ENCODE measurements at regions not wholly inside any gene's neighbourhood (a gene's known extent, or its start where the extent isn't known, plus 50 kb on each side); places are given as distances from the start of the nearest gene placed in this dataset.
"Not testable (repeated sequence)": the region's sequence is repeated elsewhere in the genome, so short reads cannot be mapped to it uniquely, and the experiment has no call there.

DNA sequence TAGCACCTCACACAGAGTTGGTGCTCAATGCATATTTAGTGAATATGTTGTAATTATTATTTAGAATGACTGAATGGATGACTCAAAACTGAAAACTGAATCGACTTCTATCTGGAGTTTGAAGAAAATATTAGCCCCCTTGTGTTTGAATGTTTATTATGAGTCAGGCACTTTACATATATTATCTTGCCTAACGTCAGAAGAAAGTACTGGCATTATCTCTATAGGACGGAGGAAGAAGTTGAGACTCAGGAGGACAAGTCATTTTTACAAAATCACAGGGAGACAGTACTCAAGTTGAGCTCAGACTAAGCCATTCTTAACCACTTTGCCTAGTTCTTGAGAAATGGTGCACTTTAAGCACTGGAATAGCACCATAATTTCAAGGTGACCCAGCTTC, 684.0 kb downstream of the UTRN start:
- Mint-ChIP-seq H3K4me3 (ENCODE audit: unreplicated experiment) (no peak overlapping the region), H3K27ac (ENCODE audit: unreplicated experiment) (no peak overlapping the region), H3K4me1 (ENCODE audit: low read depth, unreplicated experiment) (no peaks in the 10 kb centered on the region), H3K27me3 (ENCODE audit: insufficient read depth, unreplicated experiment) (no peaks in the 10 kb centered on the region), H3K9me3 (ENCODE audit: unreplicated experiment) (no peaks in the 10 kb centered on the region), H3K36me3 (ENCODE audit: insufficient read depth, unreplicated experiment) (no peaks in the 10 kb centered on the region)
- H3K9me3 ChIP-seq: no peaks in the 10 kb centered on the region
- intact Hi-C loops (cut with micrococcal nuclease; ENCODE audit: unreplicated experiment): no loop called here
- DNase-seq: no peak
- TF ChIP-seq, protein P1, sequence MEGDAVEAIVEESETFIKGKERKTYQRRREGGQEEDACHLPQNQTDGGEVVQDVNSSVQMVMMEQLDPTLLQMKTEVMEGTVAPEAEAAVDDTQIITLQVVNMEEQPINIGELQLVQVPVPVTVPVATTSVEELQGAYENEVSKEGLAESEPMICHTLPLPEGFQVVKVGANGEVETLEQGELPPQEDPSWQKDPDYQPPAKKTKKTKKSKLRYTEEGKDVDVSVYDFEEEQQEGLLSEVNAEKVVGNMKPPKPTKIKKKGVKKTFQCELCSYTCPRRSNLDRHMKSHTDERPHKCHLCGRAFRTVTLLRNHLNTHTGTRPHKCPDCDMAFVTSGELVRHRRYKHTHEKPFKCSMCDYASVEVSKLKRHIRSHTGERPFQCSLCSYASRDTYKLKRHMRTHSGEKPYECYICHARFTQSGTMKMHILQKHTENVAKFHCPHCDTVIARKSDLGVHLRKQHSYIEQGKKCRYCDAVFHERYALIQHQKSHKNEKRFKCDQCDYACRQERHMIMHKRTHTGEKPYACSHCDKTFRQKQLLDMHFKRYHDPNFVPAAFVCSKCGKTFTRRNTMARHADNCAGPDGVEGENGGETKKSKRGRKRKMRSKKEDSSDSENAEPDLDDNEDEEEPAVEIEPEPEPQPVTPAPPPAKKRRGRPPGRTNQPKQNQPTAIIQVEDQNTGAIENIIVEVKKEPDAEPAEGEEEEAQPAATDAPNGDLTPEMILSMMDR (IDR thresholded peaks at IDR 0.05; ENCODE audit: insufficient read depth in 1 of 2, low read depth in 1 of 2, low read length in 1 of 2, severe bottlenecking in 1 of 2, unreplicated experiment in 1 of 2): no peak
- ChIA-PET CTCF (no interaction called here), POLR2A (no interaction called here)
- H3K36me3 ChIP-seq (ENCODE audit: control insufficient read depth, insufficient read depth, low read length): no peaks in the 10 kb centered on the region
- H3K4me3 ChIP-seq (ENCODE audit: low read depth, low read length): no peak overlapping the region
- no TSS peak for BruUV-seq (replicated peaks)
- H3K4me1 ChIP-seq: no peaks in the 10 kb centered on the region
- H3K27me3 ChIP-seq (replicated peaks; ENCODE audit: control insufficient read depth, insufficient read depth, low read length): no peaks in the 10 kb centered on the region

DNA sequence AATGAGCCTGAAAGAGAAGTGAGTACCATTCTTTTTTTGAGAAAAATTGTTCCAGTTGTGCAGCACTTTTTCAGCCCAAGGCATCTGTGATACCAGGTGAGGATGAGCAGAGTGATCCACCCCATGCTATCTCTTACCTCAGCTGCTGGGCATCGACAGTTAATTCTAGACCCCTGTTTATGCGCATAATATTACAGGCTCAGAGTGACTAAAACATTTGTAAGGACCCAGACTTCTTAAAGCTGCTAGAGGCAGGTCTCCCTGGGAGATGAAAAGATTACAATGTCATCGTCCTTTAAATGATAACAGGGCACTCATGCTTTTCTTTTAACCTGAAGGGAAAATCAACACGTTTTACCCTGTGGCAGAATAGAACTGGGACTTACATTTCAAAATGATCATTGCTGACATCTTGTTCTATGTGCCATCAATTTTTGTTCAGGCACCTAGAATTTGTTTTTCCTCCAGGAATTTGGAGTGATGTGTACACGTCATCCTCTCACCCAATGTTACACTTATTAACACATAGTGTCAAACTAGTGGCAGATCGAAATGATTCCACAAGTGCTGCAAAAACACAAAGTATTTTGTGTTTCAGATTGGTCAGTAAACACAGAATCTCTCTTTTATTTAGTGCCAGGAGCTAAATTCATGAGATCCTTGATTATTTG, 684.6 kb downstream of the UTRN start:
- Histone ChIP-seq H3K27me3 (replicated peaks; ENCODE audit: control insufficient read depth, insufficient read depth, low read length) (no peaks in the 10 kb centered on the region), H3K9me3 (no peaks in the 10 kb centered on the region), H3K4me1 (no peaks in the 10 kb centered on the region), H3K4me3 (ENCODE audit: low read depth, low read length) (no peak overlapping the region), H3K36me3 (ENCODE audit: control insufficient read depth, insufficient read depth, low read length) (no peaks in the 10 kb centered on the region)
- Mint-ChIP-seq H3K9me3 (ENCODE audit: unreplicated experiment) (no peaks in the 10 kb centered on the region), H3K27me3 (ENCODE audit: insufficient read depth, unreplicated experiment) (no peaks in the 10 kb centered on the region), H3K27ac (ENCODE audit: unreplicated experiment) (no peak overlapping the region), H3K4me1 (ENCODE audit: low read depth, unreplicated experiment) (no peaks in the 10 kb centered on the region), H3K4me3 (ENCODE audit: unreplicated experiment) (no peak overlapping the region), H3K36me3 (ENCODE audit: insufficient read depth, unreplicated experiment) (no peaks in the 10 kb centered on the region)
- intact Hi-C loops (cut with micrococcal nuclease; ENCODE audit: unreplicated experiment): no loop called here
- BruUV-seq (replicated peaks): no TSS peak
- no peak for DNase-seq
- CTCF ChIA-PET: no interaction called here
- TF ChIP-seq, protein P1 (IDR thresholded peaks at IDR 0.05; ENCODE audit: insufficient read depth in 1 of 2, low read depth in 1 of 2, low read length in 1 of 2, severe bottlenecking in 1 of 2, unreplicated experiment in 1 of 2): no peak
- POLR2A ChIA-PET: no interaction called here

DNA sequence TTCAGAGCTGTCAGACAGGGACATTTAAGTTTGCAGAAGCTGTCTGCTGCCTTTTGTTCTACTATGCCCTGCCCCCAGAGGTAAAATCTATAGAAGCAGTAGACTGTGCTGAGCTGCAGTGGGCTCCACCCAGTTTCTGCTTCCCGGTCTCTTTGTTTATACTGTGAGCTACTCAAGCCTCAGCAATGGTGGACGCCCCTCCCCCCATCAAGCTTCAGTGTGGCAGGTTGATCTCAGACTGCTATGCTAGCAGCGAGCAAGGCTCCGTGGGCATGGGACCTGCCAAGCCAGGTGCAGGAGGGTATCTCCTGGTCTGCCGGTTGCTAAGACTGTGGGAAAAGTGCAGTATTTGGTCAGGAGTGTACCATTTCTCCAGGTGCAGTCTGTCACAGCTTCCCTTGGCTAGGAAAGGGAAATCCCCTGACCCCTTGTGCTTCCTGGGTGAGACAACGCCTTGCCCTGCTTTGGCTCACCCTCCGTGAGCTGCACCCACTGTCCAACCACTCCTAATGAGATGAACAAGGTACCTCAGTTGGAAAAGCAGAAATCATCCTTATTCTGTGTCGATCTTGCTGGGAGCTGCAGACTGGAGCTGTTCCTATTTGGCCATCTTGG, 692.2 kb downstream of the UTRN start:
- TF ChIP-seq, protein P1 (IDR thresholded peaks at IDR 0.05; ENCODE audit: insufficient read depth in 1 of 2, low read depth in 1 of 2, low read length in 1 of 2, severe bottlenecking in 1 of 2, unreplicated experiment in 1 of 2): peak in 1 of 2 experiments; percentile 12
- POLR2A ChIA-PET; H3K9me3 Mint-ChIP-seq (ENCODE audit: unreplicated experiment); H3K9me3 ChIP-seq; H3K4me1 Mint-ChIP-seq (ENCODE audit: low read depth, unreplicated experiment); H3K36me3 ChIP-seq (ENCODE audit: control insufficient read depth, insufficient read depth, low read length); H3K36me3 Mint-ChIP-seq (ENCODE audit: insufficient read depth, unreplicated experiment); BruUV-seq (replicated peaks); intact Hi-C loops (cut with micrococcal nuclease; ENCODE audit: unreplicated experiment); H3K27me3 ChIP-seq (replicated peaks; ENCODE audit: control insufficient read depth, insufficient read depth, low read length); H3K27me3 Mint-ChIP-seq (ENCODE audit: insufficient read depth, unreplicated experiment); H3K4me1 ChIP-seq: not testable (repeated sequence)
- H3K4me3 ChIP-seq (ENCODE audit: low read depth, low read length): peak overlapping the region; percentile 20
- DNase-seq: peak; percentile 63 to 66
- Mint-ChIP-seq H3K4me3 (ENCODE audit: unreplicated experiment) (peak overlapping the region; percentile 61), H3K27ac (ENCODE audit: unreplicated experiment) (peak overlapping the region; percentile 68)
- CTCF ChIA-PET: interaction anchor here (1.0 kb wide), 1 partner anchor 11 kb away, joined by 4 read pairs; no protein-coding TSS in a partner anchor
